Lower leg skin (tissue), 4 donors: ENCODE measurements at regions not wholly inside any gene's neighbourhood (a gene's known extent, or its start where the extent isn't known, plus 50 kb on each side); places are given as distances from the start of the nearest gene placed in this dataset.

Experiments used
- DNase-seq, 2 donors: peaks; one replicate each; pipeline ENCODE4 v3.0.0-alpha.2; 2019; ENCODE audit warnings: low spot score in 2 of 2
- H3K4me3 ChIP-seq: fragments of 200-600 bp; sonication (generic); 2 replicates; pipeline ENCODE4 v1.5.1; 2017; ENCODE audit warnings: mild to moderate bottlenecking, low read depth; ENCODE audit not compliant: poor library complexity, severe bottlenecking
- POLR2A ChIP-seq, 2 donors: fragments of 450-650 bp; IDR thresholded peaks; one replicate each; pipeline ENCODE4 v1.6.1; 2016 to 2017; ENCODE audit warnings: antibody characterized with exemption in 2 of 2, mild to moderate bottlenecking in 1 of 2, moderate library complexity in 1 of 2
- WGBS, 2 donors: methylation state at CpG; one replicate each; pipeline ENCODE4 v1.1.5; 2018; 5-methylcytosine and 5-hydroxymethylcytosine counted together
- intact Hi-C: fragments of 100-400 bp; cut with DNase I; formaldehyde crosslinking; loops from one replicate; pipeline ENCODE4 v1.15.0; 2023; ENCODE audit warnings: low total_unique reads
- TF ChIP-seq, protein P1 (sequence below), 3 donors: fragments of 450-650 bp; IDR thresholded peaks; one replicate each; pipeline ENCODE4 v1.5.1; 2016; ENCODE audit warnings: antibody characterized with exemption in 3 of 3, mild to moderate bottlenecking in 3 of 3, moderate library complexity in 2 of 3

DNA sequence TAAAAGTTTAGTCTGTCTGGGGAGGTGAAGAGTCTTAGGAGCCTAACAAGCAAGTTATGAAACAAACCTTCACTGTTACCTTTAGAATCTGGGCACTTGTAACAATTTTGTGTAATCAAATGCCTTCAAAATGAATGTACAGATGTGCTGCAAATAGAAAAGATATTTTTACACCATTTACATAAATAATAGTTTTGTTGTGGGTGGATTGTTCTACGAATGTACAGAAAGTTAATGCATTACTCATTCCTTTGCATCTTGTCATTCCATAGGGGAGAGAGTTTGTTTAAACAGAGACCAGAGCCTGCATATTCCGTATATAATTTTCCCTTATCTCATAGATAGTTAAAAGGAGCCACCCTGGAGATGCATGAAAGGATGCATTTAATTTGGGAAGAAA, 576.9 kb upstream of the SGCD start:
- WGBS, 2 donors = 57 to 70% methylated on average over 2 of the region's 2 CpGs
- TF ChIP-seq POLR2A (IDR thresholded peaks at IDR 0.05) = no peak
- TF ChIP-seq, protein P1, sequence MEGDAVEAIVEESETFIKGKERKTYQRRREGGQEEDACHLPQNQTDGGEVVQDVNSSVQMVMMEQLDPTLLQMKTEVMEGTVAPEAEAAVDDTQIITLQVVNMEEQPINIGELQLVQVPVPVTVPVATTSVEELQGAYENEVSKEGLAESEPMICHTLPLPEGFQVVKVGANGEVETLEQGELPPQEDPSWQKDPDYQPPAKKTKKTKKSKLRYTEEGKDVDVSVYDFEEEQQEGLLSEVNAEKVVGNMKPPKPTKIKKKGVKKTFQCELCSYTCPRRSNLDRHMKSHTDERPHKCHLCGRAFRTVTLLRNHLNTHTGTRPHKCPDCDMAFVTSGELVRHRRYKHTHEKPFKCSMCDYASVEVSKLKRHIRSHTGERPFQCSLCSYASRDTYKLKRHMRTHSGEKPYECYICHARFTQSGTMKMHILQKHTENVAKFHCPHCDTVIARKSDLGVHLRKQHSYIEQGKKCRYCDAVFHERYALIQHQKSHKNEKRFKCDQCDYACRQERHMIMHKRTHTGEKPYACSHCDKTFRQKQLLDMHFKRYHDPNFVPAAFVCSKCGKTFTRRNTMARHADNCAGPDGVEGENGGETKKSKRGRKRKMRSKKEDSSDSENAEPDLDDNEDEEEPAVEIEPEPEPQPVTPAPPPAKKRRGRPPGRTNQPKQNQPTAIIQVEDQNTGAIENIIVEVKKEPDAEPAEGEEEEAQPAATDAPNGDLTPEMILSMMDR (IDR thresholded peaks at IDR 0.05) = no peak
- no peak for DNase-seq
- intact Hi-C loops = no loop called here
- no peak overlapping the region for H3K4me3 ChIP-seq

DNA sequence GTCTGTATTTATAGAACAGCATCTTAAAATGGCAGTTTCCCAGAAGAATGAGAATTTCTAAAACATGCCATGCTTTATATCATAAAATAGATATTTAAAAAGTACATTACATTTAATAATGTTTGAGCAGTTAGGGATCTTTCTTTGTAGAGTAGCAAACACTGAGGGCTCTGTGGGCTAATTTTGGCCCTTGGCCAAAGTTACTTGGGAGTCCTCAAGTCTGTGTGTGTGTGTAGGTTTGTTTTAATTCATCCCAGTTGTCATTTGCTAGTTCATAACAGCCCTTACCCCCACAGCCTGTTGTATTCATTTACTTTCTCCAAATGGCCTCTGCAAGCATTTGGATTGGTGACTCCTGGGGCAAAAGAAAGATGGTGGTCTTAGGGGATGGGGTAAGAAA, 576.4 kb upstream of the SGCD start:
- TF ChIP-seq POLR2A (IDR thresholded peaks at IDR 0.05) = no peak
- TF ChIP-seq, protein P1 (IDR thresholded peaks at IDR 0.05) = no peak
- no peak overlapping the region for H3K4me3 ChIP-seq
- intact Hi-C loops = no loop called here
- DNase-seq = no peak

DNA sequence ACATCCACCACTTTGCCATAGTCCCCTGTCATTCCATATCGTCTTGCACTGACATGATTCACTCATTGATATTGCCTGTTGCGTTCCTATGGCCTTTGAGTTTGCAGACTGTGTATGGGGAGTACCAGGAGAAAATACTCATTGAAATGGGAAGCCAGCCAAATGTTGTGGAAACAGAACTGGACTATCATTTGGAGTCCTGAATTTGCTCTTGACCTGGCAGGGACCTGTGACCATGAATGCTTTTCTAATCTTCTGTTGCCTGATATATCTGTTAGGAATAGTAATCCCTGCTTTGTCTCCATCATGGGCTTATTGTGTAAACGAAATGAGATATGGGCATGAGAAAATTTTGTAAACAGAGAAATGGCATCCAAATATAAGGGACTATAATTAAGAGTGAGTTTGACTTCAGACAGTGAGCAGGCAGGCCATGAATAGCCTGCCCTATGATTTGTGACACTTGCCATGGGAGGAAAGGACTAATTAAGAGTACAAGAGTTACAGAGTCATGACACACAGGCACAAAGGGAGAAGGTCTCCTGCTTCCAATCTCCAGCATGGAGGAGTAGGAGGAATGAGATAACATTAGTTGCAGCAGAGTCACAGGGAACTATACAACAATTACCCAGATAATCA, 572.9 kb upstream of the SGCD start:
- WGBS, 2 donors = 57 to 82% methylated on average over 3 of the region's 3 CpGs
- intact Hi-C loops = no loop called here
- H3K4me3 ChIP-seq = no peak overlapping the region
- no peak for DNase-seq
- no peak for TF ChIP-seq POLR2A (IDR thresholded peaks at IDR 0.05)
- TF ChIP-seq, protein P1 (IDR thresholded peaks at IDR 0.05) = no peak

DNA sequence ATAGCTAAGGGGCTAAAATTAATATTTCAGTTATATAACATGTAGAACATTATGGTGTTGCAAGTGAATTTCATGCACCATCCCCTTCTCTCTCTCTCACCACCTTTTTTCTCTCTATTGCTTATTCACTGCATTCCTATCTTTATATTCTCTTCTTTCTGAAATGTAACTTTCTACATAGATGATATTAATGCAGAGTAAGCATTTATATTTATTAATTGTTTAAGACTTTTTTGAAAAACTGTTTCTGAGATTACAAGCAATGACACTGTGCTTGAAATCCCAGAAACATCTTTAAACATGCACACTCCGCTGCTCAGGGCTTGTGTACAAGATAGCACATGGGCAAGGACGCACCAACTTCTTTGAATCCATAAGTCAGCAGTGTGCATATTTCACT, 567.7 kb upstream of the SGCD start:
- intact Hi-C loops = no loop called here
- no peak for DNase-seq
- no peak for TF ChIP-seq POLR2A (IDR thresholded peaks at IDR 0.05)
- TF ChIP-seq, protein P1 (IDR thresholded peaks at IDR 0.05) = no peak
- no peak overlapping the region for H3K4me3 ChIP-seq
- 90 to 95% methylated on average over 2 of the region's 2 CpGs for WGBS, 2 donors

DNA sequence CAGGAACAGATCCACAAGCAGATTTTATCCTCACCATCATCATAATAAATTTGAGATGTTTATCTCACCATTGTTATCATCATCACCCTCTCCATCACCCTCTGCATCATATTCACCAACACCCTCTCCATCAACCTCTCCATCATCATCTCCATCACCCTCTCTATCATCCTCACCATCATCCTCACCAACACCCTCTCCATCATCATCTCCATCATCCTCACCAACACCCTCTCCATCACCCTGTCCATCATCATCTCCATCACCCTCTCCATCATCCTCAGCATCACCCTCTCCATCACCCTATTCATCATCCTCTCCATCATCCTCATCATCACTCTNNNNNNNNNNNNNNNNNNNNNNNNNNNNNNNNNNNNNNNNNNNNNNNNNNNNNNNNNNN, 567.0 kb upstream of the SGCD start:
- TF ChIP-seq POLR2A (IDR thresholded peaks at IDR 0.05) = no peak
- TF ChIP-seq, protein P1 (IDR thresholded peaks at IDR 0.05) = no peak
- intact Hi-C loops = no loop called here
- no peak overlapping the region for H3K4me3 ChIP-seq
- DNase-seq = no peak

DNA sequence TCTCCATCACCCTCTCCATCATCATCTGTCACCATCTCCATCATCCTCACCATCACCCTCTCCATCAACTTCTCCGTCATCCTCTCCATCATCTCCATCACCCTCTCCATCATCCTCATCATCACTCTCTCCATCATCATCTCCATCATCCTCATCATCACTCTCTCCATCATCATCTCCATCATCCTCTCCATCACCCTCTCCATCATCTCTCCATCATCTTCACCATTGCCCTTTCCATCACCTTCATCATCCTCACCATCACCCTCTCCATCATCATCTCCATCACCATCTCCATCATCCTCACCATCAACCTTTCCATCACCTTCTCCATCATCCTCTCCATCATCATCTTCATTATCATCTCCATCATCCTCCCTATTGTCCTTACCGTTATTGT, 565.5 kb upstream of the SGCD start:
- TF ChIP-seq, protein P1 (IDR thresholded peaks at IDR 0.05) = no peak
- TF ChIP-seq POLR2A (IDR thresholded peaks at IDR 0.05) = no peak
- WGBS, 2 donors = 74 to 96% methylated on average over 2 of the region's 2 CpGs
- H3K4me3 ChIP-seq = no peak overlapping the region
- intact Hi-C loops = no loop called here
- no peak for DNase-seq
